ENCODE measurements at regions not wholly inside any gene's neighbourhood (a gene's known extent, or its start where the extent isn't known, plus 50 kb on each side); places are given as distances from the start of the nearest gene placed in this dataset.

DNA sequence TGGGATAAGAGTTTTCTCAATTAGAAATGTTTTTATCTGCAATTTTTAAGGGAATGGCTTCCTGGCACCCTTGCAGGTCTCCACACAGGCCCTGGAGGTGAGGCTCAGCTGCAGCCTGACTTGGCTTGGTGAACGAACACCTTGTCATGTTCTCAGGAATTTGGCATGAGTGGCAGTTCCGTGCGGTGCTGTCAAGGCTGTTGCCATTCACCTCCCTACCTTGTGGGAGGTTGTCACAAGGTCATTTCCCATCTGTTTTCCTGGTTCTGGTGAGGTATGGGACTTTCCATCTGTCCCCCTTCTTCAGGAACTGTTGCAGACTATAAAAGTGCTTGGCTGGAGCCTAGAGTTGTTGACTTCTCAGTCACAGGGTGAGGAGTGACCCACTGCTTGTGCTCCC is 82.9 kb downstream of the ELOVL4 start:
- TF ChIP-seq, protein P1, sequence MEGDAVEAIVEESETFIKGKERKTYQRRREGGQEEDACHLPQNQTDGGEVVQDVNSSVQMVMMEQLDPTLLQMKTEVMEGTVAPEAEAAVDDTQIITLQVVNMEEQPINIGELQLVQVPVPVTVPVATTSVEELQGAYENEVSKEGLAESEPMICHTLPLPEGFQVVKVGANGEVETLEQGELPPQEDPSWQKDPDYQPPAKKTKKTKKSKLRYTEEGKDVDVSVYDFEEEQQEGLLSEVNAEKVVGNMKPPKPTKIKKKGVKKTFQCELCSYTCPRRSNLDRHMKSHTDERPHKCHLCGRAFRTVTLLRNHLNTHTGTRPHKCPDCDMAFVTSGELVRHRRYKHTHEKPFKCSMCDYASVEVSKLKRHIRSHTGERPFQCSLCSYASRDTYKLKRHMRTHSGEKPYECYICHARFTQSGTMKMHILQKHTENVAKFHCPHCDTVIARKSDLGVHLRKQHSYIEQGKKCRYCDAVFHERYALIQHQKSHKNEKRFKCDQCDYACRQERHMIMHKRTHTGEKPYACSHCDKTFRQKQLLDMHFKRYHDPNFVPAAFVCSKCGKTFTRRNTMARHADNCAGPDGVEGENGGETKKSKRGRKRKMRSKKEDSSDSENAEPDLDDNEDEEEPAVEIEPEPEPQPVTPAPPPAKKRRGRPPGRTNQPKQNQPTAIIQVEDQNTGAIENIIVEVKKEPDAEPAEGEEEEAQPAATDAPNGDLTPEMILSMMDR (tag by site-specific recombination; IDR thresholded peaks at IDR 0.05), result no peak
- TF ChIP-seq SCRT1 (tag by site-specific recombination; IDR thresholded peaks at IDR 0.05; ENCODE audit: borderline replicate concordance) (no peak), HOXC10 (CRISPR knock-in tag; IDR thresholded peaks at IDR 0.05) (no peak), ZSCAN18 (tag by site-specific recombination; IDR thresholded peaks at IDR 0.05) (no peak)
